ENCODE measurements at regions not wholly inside any gene's neighbourhood (a gene's known extent, or its start where the extent isn't known, plus 50 kb on each side); places are given as distances from the start of the nearest gene placed in this dataset.
"Not testable (repeated sequence)": the region's sequence is repeated elsewhere in the genome, so short reads cannot be mapped to it uniquely, and the experiment has no call there.

GRCh38 chrX:144119490-144119889 is 235.6 kb downstream of the UBE2NL start:
- TF ChIP-seq, protein P1, sequence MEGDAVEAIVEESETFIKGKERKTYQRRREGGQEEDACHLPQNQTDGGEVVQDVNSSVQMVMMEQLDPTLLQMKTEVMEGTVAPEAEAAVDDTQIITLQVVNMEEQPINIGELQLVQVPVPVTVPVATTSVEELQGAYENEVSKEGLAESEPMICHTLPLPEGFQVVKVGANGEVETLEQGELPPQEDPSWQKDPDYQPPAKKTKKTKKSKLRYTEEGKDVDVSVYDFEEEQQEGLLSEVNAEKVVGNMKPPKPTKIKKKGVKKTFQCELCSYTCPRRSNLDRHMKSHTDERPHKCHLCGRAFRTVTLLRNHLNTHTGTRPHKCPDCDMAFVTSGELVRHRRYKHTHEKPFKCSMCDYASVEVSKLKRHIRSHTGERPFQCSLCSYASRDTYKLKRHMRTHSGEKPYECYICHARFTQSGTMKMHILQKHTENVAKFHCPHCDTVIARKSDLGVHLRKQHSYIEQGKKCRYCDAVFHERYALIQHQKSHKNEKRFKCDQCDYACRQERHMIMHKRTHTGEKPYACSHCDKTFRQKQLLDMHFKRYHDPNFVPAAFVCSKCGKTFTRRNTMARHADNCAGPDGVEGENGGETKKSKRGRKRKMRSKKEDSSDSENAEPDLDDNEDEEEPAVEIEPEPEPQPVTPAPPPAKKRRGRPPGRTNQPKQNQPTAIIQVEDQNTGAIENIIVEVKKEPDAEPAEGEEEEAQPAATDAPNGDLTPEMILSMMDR (IDR thresholded peaks at IDR 0.05), result not testable (repeated sequence)
- not testable (repeated sequence) for TF ChIP-seq POLR2A (IDR thresholded peaks at IDR 0.05)

Data from gastroesophageal sphincter (tissue), 3 donors.